ENCODE measurements at regions not wholly inside any gene's neighbourhood (a gene's known extent, or its start where the extent isn't known, plus 50 kb on each side); places are given as distances from the start of the nearest gene placed in this dataset.

- no peak overlapping the region for H3K4me3 Mint-ChIP-seq
- H3K9me3 Mint-ChIP-seq, result no peaks in the 10 kb centered on the region
- no peaks in the 10 kb centered on the region for H3K36me3 Mint-ChIP-seq (ENCODE audit: low read depth)
- H3K27me3 Mint-ChIP-seq (ENCODE audit: low read depth), result no peaks in the 10 kb centered on the region
- no peak overlapping the region for H3K27ac Mint-ChIP-seq
- H3K4me1 Mint-ChIP-seq (ENCODE audit: low read depth), result no peaks in the 10 kb centered on the region
These were observed 579.2 kb downstream of the BCOR start for GRCh38 chrX:39518476-39519029.

- H3K27ac Mint-ChIP-seq, result no peak overlapping the region
- H3K36me3 Mint-ChIP-seq (ENCODE audit: low read depth), result no peaks in the 10 kb centered on the region
- H3K4me3 Mint-ChIP-seq, result no peak overlapping the region
- no peaks in the 10 kb centered on the region for H3K9me3 Mint-ChIP-seq
- no peaks in the 10 kb centered on the region for H3K4me1 Mint-ChIP-seq (ENCODE audit: low read depth)
- no peaks in the 10 kb centered on the region for H3K27me3 Mint-ChIP-seq (ENCODE audit: low read depth)
These were observed 578.7 kb downstream of the BCOR start for GRCh38 chrX:39519030-39519488.

GRCh38 chrX:39519566-39520301, 578.0 kb downstream of the BCOR start:
- Mint-ChIP-seq H3K4me3 (no peak overlapping the region), H3K27me3 (ENCODE audit: low read depth) (no peaks in the 10 kb centered on the region), H3K36me3 (ENCODE audit: low read depth) (no peaks in the 10 kb centered on the region), H3K9me3 (no peaks in the 10 kb centered on the region), H3K4me1 (ENCODE audit: low read depth) (no peaks in the 10 kb centered on the region), H3K27ac (no peak overlapping the region)

GRCh38 chrX:39525758-39526157, 572.0 kb downstream of the BCOR start:
- no peaks in the 10 kb centered on the region for H3K36me3 Mint-ChIP-seq (ENCODE audit: low read depth)
- H3K4me1 Mint-ChIP-seq (ENCODE audit: low read depth), result no peaks in the 10 kb centered on the region
- no peak overlapping the region for H3K27ac Mint-ChIP-seq
- H3K27me3 Mint-ChIP-seq (ENCODE audit: low read depth), result no peaks in the 10 kb centered on the region
- H3K9me3 Mint-ChIP-seq, result peaks cover 6% of the 10 kb centered on the region
- H3K4me3 Mint-ChIP-seq, result no peak overlapping the region

- Mint-ChIP-seq H3K9me3 (peaks cover 10% of the 10 kb centered on the region), H3K27me3 (ENCODE audit: low read depth) (no peaks in the 10 kb centered on the region), H3K36me3 (ENCODE audit: low read depth) (no peaks in the 10 kb centered on the region)
These were observed 570.7 kb downstream of the BCOR start for GRCh38 chrX:39527025-39527424.

GRCh38 chrX:39528161-39528916, 569.4 kb downstream of the BCOR start:
- peaks cover 15% of the 10 kb centered on the region for H3K9me3 Mint-ChIP-seq
- peaks cover 5% of the 10 kb centered on the region for H3K4me1 Mint-ChIP-seq (ENCODE audit: low read depth)
- H3K27ac Mint-ChIP-seq, result no peak overlapping the region
- no peak overlapping the region for H3K4me3 Mint-ChIP-seq
- H3K36me3 Mint-ChIP-seq (ENCODE audit: low read depth), result no peaks in the 10 kb centered on the region
- no peaks in the 10 kb centered on the region for H3K27me3 Mint-ChIP-seq (ENCODE audit: low read depth)

More at GRCh38 chrX:39527025-39527424, 570.7 kb downstream of the BCOR start:
- Mint-ChIP-seq H3K4me1 (ENCODE audit: low read depth) (no peaks in the 10 kb centered on the region), H3K27ac (no peak overlapping the region), H3K4me3 (no peak overlapping the region)

GRCh38 chrX:39532761-39533160, 565.0 kb downstream of the BCOR start:
- H3K4me1 Mint-ChIP-seq (ENCODE audit: low read depth), result peaks cover 6% of the 10 kb centered on the region
- H3K9me3 Mint-ChIP-seq, result peaks cover 9% of the 10 kb centered on the region
- no peaks in the 10 kb centered on the region for H3K27me3 Mint-ChIP-seq (ENCODE audit: low read depth)
- H3K4me3 Mint-ChIP-seq, result no peak overlapping the region
- no peak overlapping the region for H3K27ac Mint-ChIP-seq
- H3K36me3 Mint-ChIP-seq (ENCODE audit: low read depth), result no peaks in the 10 kb centered on the region

- H3K9me3 Mint-ChIP-seq, result peaks cover 9% of the 10 kb centered on the region
- no peaks in the 10 kb centered on the region for H3K36me3 Mint-ChIP-seq (ENCODE audit: low read depth)
- no peak overlapping the region for H3K4me3 Mint-ChIP-seq
- no peak overlapping the region for H3K27ac Mint-ChIP-seq
- H3K27me3 Mint-ChIP-seq (ENCODE audit: low read depth), result peaks cover 4% of the 10 kb centered on the region
- H3K4me1 Mint-ChIP-seq (ENCODE audit: low read depth), result peaks cover 6% of the 10 kb centered on the region
These were observed 562.8 kb downstream of the BCOR start for GRCh38 chrX:39534949-39535348.

GRCh38 chrX:39536211-39536610, 561.5 kb downstream of the BCOR start:
- H3K27me3 Mint-ChIP-seq (ENCODE audit: low read depth), result peaks cover 4% of the 10 kb centered on the region
- H3K9me3 Mint-ChIP-seq, result peaks cover 9% of the 10 kb centered on the region
- no peak overlapping the region for H3K27ac Mint-ChIP-seq
- no peak overlapping the region for H3K4me3 Mint-ChIP-seq
- H3K36me3 Mint-ChIP-seq (ENCODE audit: low read depth), result no peaks in the 10 kb centered on the region
- H3K4me1 Mint-ChIP-seq (ENCODE audit: low read depth), result peaks cover 6% of the 10 kb centered on the region

- Mint-ChIP-seq H3K27me3 (ENCODE audit: low read depth) (peaks cover 4% of the 10 kb centered on the region), H3K4me1 (ENCODE audit: low read depth) (no peaks in the 10 kb centered on the region), H3K27ac (no peak overlapping the region), H3K9me3 (peaks cover 11% of the 10 kb centered on the region), H3K36me3 (ENCODE audit: low read depth) (peaks cover 4% of the 10 kb centered on the region), H3K4me3 (no peak overlapping the region)
These were observed 555.9 kb downstream of the BCOR start for GRCh38 chrX:39541881-39542280.

GRCh38 chrX:39542316-39542715, 555.4 kb downstream of the BCOR start:
- Mint-ChIP-seq H3K27me3 (ENCODE audit: low read depth) (peaks cover 4% of the 10 kb centered on the region), H3K4me1 (ENCODE audit: low read depth) (no peaks in the 10 kb centered on the region), H3K4me3 (no peak overlapping the region), H3K9me3 (peaks cover 11% of the 10 kb centered on the region), H3K27ac (no peak overlapping the region), H3K36me3 (ENCODE audit: low read depth) (peaks cover 4% of the 10 kb centered on the region)

GRCh38 chrX:39550795-39551361, 546.9 kb downstream of the BCOR start:
- Mint-ChIP-seq H3K4me1 (ENCODE audit: low read depth) (no peaks in the 10 kb centered on the region), H3K27ac (no peak overlapping the region), H3K9me3 (no peaks in the 10 kb centered on the region), H3K36me3 (ENCODE audit: low read depth) (no peaks in the 10 kb centered on the region), H3K27me3 (ENCODE audit: low read depth) (no peaks in the 10 kb centered on the region), H3K4me3 (no peak overlapping the region)

GRCh38 chrX:39551762-39552161, 546.0 kb downstream of the BCOR start:
- Mint-ChIP-seq H3K27ac (no peak overlapping the region), H3K4me1 (ENCODE audit: low read depth) (no peaks in the 10 kb centered on the region), H3K27me3 (ENCODE audit: low read depth) (no peaks in the 10 kb centered on the region), H3K4me3 (no peak overlapping the region), H3K9me3 (no peaks in the 10 kb centered on the region), H3K36me3 (ENCODE audit: low read depth) (no peaks in the 10 kb centered on the region)

- Mint-ChIP-seq H3K4me3 (no peak overlapping the region), H3K4me1 (ENCODE audit: low read depth) (no peaks in the 10 kb centered on the region), H3K27ac (no peak overlapping the region), H3K27me3 (ENCODE audit: low read depth) (peaks cover 4% of the 10 kb centered on the region), H3K36me3 (ENCODE audit: low read depth) (no peaks in the 10 kb centered on the region), H3K9me3 (no peaks in the 10 kb centered on the region)
These were observed 542.3 kb downstream of the BCOR start for GRCh38 chrX:39555431-39555830.
